ENCODE measurements at regions not wholly inside any gene's neighbourhood (a gene's known extent, or its start where the extent isn't known, plus 50 kb on each side); places are given as distances from the start of the nearest gene placed in this dataset.

DNA sequence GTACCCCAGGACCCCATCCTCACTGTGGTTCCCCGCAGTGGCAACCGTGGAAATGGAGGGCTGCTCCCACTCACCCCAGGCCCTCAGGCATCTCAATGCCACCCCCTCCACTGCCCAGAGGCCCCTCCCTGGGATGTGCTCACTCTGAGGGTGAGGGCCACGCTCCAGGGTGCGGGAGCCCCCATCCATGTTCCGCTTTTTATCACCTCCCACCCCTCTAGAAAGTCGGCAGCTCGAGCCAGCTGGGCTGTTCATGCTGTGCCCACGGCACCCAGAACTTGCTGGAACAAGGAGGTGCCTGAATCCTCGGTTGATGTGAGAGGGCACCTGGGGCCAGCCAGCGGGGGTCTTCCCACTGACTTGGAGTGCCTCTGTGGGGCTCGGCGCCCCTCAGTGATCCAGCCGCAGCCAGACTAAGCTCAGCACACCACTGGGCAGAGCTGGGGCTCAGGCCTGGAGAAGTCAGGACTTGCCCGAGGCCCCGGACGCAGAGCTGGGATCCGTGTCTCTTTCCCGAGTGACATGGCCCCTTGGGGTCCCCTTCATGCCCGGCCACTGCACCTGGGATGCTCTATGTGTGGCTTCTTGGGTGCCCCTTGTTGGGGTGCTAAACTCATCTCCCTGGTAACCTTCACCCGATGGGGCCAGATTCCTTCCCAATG lies 143.1 kb upstream of the GSE1 start:
- DNase-seq = no peak

DNA sequence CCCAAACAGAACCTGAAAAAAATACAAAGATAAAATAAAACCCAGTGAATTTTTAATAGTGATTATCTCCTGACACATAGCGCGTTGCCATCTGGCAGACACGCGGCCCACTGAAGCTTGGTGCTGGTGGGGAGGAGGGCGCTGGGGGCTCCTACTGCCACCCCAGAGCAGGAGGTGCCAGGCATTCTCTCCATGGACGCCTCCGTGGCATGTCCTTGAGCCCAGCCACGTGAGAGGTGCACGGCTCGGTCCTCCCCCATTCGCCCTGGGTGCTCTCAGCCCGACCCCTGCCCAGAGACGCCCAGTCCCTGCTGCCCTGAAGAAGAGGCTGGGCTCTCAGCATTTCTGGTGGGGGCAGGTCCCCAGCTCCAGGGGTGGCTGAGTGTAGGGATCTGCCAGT lies 142.2 kb upstream of the GSE1 start:
- DNase-seq = no peak

DNA sequence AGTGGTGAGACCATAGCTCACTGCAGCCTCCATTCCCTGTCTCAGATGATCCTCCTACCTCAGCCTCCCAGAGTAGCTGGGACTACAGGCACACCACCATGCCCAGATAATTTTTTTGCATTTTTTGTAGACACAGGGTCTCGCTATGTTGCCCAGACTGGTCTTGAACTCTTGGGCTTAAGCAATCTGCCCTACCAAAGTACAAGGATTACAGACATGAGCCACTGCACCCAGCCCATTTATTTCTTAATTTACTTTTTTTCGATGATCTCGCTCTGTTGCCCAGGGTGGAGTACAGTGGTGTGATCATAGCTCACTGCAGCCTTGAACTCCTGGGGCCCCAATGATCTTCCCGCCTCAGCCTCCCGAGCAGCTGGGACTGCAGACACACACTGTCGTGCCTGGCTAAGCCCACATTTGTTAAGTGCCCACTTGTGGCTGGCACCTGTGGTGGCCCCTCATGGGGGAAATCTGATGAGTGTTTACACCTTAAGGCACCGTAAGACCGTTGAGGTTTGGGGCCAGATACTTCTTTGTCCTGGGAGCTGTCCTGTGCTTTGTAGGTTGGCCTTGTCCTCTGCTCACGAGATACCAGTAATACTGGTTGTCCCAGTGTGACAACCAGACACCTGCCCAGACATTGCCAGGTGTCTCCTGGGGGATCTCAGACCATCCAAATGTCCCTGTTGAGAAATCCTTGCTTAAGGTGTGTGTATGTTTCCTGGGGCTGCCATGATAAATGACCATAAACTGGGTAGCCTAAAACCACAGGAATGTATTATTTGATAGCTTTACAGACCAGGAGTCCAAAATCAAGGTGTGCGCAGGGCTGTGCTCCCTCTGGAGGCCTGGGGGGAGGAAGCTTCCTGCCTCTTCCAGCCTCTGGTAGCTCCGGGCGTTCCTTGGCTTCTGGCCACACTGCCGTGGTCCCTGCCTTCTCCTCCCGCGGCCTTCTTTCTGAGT lies 141.4 kb upstream of the GSE1 start:
- peak; percentile 61 for DNase-seq

DNA sequence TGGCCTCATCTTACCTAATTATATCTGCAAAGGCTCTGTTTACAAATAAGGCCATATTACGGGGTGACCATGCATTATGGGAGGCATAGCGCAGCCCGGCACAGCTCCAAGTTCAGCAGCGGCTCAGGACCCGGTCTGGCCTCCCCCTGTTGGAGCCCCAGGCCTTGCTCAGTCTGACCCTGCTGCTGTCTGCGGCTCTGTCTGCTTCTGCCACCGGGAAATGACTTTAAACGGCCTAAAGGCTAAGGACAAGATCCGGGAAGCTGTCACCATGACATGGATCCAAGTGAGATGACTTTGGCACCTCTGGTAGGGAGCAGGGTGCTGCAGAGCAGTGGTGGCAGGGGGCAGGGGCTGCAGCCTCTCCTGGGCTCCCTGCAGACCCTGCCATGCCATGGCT lies 140.6 kb upstream of the GSE1 start:
- no peak for DNase-seq

DNA sequence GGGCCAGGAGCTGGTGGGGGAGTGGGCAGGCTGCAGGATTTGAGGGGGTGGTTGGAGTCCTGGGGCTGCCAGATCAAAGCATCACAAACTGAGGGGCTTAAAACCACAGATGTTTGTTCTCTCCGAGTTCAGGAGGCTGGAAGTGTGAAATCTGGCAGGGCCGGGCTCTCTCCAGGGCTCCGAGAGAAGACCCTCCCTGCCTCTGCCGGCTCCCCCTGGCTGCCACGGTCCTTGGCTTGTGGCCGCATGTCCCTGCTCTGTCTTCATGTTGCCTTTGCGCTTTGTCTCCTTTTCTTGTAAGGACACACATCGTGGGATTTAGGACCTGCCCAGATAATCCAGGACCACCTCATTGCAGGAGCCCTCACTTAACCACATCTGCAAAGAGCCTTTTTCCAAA lies 139.8 kb upstream of the GSE1 start:
- DNase-seq = no peak

DNA sequence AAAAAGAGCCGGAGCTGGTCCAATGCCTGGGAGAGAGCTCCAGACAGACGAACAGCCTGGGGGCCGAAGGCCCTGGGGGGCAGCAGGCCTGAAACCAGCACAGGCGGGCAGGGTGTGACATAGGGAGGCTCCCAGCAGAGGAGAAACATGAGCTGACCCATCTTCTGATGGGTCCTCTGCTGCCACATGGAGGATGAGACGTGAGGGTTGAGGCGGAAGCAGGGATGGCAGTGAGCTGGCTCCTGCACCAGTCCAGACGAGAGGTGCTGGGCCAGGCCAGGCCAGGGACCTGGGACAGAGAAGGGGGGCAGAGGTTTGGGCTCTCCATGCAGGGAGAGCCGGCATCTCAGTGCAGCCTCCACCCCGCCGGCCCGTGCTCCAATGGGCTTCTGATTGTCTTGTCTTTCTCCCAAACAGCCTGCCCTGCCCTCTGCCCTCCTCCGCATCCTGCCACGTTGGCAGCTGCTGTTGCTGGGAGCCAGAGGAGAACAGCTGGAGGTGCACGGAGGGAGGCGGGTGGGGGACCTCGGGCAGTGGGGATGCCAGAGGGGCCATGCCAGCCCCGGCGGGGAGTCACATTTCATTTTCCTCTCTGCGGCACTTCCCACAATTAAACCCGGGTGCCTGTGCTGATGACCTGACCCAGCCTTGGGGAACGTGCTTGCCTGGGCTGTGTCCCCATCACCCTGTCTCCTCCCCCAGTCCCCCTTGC lies 139.1 kb upstream of the GSE1 start:
- DNase-seq = peak; percentile 36

DNA sequence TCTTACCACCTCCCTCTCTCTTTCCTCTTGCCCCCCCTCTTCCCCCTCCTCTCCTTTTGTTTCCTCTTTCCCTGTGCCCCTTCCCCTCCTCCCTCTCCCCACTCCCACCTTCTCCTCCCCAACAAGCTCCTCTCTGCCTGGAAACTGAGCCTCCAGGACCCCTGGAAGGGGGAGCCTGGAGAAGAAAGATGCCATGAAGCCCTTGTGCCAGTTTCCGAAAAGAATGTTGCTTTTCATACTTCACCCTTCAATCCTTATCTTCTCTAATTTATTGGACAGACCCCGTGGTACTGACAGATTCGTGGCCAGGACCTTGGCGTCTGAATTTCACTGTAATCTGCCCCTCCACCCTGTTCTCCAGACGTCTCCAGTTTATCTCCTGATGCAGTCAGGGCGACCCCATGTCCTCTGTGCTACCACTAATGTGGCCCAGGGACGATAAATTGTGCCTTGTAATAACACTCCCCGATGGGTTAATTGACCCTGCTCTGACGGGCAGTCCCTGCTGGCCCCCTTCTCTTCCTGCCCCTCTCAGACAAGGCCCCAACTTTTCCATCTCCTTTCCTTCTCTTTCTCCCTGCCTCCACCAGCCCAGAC lies 138.4 kb upstream of the GSE1 start:
- DNase-seq = no peak

DNA sequence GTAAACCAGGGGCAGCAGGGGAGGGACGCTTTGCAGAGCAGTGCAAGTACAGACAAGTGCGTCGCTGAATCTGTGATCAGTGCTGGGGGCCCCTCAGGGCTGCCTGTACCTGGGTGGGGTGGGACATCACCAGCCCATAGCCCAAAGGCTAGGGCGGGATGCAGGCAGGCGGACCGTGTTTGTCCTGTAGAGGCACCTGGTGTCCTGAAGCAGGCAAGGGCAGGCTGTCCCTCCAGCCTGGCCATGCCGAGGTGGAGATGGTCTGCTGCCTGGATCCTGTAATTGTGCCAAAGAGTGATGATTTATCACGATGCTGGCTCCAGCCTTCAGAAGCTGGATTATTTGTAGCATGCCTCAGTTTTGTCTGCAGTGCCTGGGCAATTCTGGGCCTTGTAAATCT lies 137.9 kb upstream of the GSE1 start:
- no peak for DNase-seq

DNA sequence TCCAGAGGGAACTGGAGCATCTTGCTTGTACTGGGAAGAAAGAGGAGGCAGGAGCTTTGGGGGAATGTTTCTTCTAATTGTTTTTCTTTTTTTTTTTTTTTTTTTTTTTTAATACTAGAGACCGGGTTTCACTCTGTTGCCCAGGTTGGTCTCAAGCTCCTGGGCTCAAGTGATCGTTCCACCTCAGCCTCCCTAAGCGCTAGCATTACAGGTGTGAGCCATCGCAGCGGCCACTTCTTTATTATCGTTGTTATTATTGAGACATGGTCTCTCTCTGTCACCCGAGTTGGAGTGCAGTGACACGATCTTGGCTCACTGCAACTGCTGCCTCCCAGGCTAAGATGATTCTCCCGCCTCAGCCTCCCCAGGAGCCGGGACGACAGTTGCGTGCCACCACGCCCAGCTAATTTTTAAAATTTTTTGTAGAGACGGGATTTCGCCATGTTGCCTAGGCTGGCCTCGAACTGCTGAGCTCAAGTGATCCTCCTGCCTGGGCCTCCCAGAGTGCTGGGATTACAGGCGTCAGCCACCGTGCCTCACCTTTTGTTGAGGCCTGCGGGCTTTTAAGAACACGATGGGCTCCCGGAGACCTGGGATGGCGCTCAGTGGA lies 137.3 kb upstream of the GSE1 start:
- DNase-seq = no peak

DNA sequence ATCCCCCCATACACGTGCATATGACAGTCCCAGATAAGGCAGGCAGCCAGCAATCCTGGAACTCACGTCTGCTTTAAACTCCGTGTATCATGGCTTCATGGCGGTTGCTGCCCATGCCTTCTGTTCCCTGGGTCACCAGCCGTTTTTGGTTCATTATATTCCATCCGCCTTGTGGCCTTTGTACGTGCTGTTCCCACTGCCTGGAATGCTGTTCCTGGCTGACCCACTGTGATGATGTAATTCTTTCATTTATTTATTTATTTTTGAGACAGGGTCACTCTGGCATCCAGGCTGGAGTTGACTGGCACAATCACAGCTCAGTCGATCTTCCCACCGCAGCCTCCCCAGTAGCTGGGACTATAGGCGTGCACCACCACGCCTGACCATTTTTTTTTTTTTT lies 136.7 kb upstream of the GSE1 start:
- DNase-seq = no peak

DNA sequence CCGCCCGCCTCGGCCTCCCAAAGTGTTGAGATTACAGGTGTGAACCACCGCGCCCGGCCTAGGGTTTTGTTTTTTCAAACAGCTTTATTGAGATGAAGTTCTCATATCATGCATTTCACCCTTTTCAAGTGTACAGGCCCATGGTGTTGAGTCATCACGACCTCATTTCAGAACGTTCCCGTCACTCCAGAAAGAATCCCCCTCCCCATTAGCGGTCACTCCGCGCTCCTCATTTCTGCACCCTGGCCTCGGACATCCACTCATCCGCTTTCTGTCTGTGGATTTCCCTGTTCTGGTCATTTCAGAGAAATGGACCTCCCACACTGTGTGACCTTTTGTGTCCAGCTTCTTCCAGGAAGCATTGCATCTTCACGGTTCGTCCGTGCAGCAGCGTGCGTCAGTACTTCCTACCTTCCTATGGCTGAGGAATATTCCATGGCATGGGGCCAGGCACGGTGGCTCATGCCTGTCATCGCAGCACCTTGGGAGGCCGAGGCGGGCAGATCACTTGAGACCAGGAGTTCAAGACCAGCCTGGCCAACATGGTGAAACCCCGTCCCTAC lies 135.2 kb upstream of the GSE1 start:
- no peak for DNase-seq

DNA sequence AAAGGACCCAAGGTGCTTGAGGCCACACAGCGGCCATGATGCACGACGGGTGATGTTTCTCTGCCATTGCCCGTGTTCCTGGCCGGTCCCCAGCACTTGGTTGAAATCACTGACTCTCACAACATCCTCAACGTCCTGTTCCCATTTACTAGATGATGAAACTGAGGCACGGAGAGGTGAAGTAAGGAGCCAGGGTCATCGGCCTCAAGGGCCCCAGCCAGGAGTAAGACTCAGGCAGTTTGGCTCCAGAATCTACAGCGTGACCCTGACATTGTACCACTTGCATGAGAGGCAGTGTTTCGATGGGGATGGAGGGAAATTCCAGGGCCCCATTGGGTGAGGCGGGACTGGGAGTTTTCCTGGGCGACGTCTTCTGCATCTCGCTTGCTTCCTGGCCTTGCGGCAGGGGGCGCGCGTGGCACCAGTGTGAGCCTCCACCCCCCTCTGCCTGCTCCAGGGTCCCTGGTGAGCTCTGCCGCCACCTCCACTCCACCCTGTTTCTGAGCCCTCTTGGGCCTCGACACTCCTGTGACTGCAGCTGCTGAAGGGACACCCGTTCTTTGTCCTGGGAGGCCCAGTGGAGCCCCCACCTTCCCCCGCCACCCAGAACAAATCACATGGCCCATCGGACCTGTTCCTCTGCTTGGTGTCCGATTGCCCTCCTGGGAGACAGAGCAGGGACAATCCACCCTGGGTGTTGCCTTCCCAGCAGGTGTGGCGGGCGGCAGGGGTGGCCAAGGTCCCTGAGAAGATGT lies 133.0 kb upstream of the GSE1 start:
- peak; percentile 69 for DNase-seq

DNA sequence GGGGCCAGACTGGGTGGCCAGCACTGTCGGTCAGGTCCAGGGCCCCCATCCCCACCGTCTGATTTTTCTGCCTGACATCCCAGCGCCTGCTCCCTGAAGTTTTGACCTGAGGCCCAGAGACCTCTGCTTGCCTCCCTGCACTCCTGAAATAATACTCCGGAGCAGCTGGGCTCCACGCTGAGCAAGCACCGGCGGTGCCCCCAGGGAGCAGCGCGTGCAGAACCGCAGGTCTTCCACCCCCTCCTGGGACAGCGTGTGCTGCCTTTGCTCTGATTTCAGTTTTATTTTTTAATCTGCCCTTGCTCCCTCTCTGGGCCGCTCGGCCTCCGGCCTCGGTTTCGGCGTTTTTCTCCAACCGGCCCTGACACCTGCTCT lies 132.4 kb upstream of the GSE1 start:
- DNase-seq = no peak

DNA sequence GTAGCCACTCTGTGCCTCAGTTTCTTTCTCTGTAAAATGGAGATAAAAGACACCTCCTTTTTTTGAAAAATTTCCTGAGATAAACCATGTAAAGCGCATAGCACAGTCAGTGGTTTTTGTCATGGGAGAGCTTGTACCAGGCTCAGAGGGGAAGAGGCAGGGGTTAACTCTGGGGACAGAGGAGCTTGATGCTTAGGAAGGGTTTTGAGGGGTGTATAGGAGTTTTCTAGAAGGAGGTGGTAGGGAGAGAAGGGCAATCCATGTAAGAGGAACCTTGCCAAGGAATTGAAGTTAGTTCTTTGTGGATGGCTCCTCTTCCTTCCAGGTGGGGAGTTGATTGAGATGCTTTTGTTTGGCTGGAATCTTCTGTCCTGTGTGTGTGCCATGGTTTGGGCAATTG lies 131.9 kb upstream of the GSE1 start:
- no peak for DNase-seq

DNA sequence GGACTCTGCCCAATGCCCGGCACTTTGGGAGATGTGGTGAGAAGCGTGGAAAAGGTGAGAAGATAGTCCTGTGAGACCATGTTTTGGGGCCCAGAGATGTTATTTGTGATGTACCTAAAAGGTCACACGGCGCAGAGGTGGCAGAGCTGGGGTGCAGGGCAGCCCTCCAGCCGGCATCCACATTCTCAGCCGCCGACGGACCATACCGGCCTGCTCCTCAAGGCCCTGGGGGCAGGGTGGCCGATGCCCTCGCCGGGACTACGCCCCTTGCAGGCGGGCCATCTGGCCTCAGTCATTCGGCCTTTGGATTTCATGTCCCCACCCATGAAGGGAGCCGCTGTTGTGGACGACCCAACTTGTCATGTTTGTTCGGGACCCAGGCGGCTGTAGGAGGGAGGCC lies 131.4 kb upstream of the GSE1 start:
- no peak for DNase-seq

DNA sequence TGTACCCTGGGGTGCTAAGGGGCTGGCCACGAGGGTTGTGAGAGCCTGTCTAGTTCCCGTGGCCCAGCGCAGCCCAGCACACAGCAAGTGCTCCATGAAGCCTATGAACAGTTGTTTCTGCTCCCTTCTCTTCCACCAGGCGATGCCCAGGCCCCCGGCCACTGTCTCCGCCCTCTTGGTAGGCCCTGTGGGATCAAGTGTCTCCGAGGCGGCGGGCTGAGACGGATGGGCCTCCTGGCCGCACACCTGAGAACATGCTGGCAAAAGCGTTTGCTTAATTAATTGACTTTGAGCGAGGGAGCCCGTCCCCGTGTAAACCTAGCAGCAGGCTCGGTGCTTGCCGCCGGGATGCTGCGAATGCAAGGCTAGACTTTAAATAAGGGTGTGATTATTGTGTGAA lies 129.7 kb upstream of the GSE1 start:
- DNase-seq = peak; percentile 75

DNA sequence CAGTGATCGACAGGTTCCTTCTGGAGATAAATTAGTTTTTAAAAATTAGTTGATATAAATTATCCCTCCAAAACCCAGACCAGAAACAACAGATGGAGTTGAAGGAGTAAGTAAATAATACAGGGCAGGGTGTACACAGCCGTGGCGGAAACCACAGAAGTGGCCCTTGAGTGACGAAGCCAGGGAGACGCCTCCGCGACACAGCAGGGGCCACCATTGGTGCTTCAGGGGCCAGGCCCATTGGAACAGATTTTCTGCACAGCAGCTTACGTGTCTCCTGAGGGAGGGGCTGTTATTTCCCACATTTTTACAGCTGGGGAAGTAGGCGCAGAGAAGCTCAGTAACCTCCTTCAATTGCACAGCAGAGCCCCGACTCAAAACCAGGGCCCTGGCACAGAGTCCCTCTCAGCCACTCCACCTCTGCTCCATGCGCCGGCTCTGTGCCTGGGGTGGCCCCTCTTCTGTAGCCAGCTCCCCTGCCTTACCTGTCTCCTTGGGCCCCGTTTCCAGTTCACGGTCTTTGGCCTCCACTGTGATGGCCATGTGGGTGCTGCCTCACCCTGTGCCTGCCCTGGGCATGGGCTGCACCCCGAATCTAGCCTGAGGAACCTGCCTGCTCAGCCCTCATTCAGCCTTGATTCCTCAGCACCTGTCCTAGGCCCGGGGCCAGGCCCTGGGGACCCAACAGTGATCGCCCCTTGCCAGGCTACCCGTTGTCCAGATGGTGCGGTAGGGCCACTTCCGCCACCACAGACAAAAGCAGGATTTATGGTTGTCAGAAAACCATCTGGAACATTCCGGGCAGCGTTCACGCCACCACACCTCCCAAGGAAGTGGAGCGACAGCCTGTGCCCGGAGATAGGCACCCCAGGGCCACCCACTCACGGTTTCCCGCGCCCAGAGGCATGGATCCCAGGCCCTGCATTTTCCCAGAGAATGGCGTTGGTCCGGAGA lies 128.5 kb upstream of the GSE1 start:
- DNase-seq = peak; percentile 97

DNA sequence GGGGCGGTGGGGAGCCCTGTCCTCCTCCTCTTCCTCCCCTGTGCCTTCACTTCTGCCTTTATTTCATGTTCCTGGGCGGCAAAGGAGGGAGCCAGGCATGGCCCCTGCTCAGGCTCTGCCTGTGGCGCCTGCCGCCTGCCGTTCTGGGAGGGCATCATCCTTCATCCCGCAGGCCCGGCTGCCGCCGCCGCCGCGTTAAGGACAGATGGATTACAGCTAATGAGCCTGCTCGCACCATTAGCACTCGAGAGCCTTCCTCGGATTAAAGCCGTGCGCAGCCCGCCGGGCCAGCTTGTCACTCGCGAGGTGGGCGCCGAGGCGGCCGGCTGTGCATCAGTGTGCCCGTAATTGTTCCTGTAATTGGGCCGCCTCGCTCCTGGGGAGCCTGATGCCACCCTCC lies 127.7 kb upstream of the GSE1 start:
- DNase-seq = peak; percentile 56

DNA sequence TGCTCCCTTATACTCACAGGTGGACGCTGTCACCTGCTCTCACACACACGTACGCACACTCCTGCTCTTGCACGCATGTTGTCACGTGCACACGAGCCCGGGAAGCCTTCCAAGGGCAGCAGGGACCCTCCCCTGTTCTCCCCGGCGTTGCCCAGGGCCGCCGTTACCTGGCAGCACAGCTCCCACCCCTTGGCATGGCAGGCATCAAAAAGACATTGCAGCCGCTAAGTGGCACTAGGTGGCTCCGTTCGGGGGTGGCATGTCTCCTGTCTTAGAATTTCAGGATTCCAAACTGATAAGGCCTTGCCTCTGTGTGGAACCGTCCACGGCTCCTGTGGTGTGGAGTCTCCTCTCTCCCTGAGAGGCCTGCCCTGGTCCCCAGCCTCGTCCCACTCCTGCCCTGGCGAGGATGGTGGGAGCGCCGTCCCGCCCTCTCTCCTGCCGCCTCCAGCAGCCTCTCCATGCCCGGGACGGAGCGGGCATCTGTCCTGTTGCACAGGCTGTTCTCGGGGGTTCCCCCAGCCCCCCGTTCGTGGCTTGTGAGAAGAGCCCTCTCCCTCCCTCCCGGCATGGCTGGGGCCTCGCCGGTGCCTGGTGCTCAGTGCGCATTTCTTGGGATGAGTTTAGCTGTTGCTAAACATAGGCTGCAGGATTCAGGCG lies 126.7 kb upstream of the GSE1 start:
- no peak for DNase-seq

DNA sequence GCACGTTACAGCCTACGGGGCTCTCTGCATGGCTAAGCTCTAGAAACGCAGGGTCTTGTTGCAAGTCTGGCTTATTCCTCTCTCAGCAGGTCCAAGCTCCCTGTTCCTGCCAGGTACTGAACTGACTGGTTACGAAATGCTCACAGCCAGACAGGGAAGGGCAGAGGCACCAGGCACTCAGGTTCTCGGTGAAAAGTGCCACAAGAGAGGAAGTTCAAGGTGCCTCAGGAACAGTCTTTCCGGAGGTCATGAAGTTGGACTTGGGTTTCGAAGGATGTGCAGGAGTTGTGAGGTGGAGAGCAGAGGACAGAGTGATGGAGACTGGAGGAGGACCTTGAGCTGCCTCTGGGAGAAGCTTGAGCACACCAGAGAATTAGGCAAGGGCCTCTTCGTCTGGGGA lies 124.7 kb upstream of the GSE1 start:
- DNase-seq = no peak
